ENCODE measurements at regions not wholly inside any gene's neighbourhood (a gene's known extent, or its start where the extent isn't known, plus 50 kb on each side); places are given as distances from the start of the nearest gene placed in this dataset.

GRCh38 chr3:175885231-175885766 is 1026.2 kb downstream of the NAALADL2 start:
- TF ChIP-seq CTCF (IDR thresholded peaks at IDR 0.05; ENCODE audit: extremely low read depth, missing control alignments): no peak
- DNase-seq (ENCODE audit: low spot score): no peak

GRCh38 chr3:175879417-175879816 is 1020.3 kb downstream of the NAALADL2 start:
- TF ChIP-seq CTCF (IDR thresholded peaks at IDR 0.05; ENCODE audit: extremely low read depth, missing control alignments): no peak
- no peak for DNase-seq (ENCODE audit: low spot score)

- TF ChIP-seq CTCF (IDR thresholded peaks at IDR 0.05; ENCODE audit: extremely low read depth, missing control alignments): no peak
- DNase-seq (ENCODE audit: low spot score): no peak
Measured at GRCh38 chr3:175869404-175869803, 1010.3 kb downstream of the NAALADL2 start.

GRCh38 chr3:175868626-175869025 is 1009.5 kb downstream of the NAALADL2 start:
- TF ChIP-seq CTCF (IDR thresholded peaks at IDR 0.05; ENCODE audit: extremely low read depth, missing control alignments): no peak

GRCh38 chr3:175865724-175866123 is 1006.6 kb downstream of the NAALADL2 start:
- TF ChIP-seq CTCF (IDR thresholded peaks at IDR 0.05; ENCODE audit: extremely low read depth, missing control alignments): no peak
- no peak for DNase-seq (ENCODE audit: low spot score)

More at GRCh38 chr3:175868626-175869025, 1009.5 kb downstream of the NAALADL2 start:
- DNase-seq (ENCODE audit: low spot score): no peak

GRCh38 chr3:175861916-175862315 is 1002.8 kb downstream of the NAALADL2 start:
- DNase-seq (ENCODE audit: low spot score): no peak
- TF ChIP-seq CTCF (IDR thresholded peaks at IDR 0.05; ENCODE audit: extremely low read depth, missing control alignments): no peak
